ENCODE measurements at regions not wholly inside any gene's neighbourhood (a gene's known extent, or its start where the extent isn't known, plus 50 kb on each side); places are given as distances from the start of the nearest gene placed in this dataset.

- 27 to 40% methylated on average over 1 of the region's 1 CpG for WGBS, 2 donors
- Histone ChIP-seq H3K4me3 (no peak overlapping the region), H3K4me1 (no peaks in the 10 kb centered on the region), H3K9me3 (no peaks in the 10 kb centered on the region), H3K27ac (no peak overlapping the region), H3K27me3 (no peaks in the 10 kb centered on the region), H3K36me3 (no peaks in the 10 kb centered on the region)
- DNase-seq (ENCODE audit: low spot score in 2 of 2), result no peak
- TF ChIP-seq POLR2A (IDR thresholded peaks at IDR 0.05), result no peak
- TF ChIP-seq CTCF (IDR thresholded peaks at IDR 0.05), result no peak
- no peak for TF ChIP-seq EP300 (IDR thresholded peaks at IDR 0.05)
Measured at GRCh38 chr4:57462843-57463242, 352.7 kb upstream of the IGFBP7 start.

GRCh38 chr4:57460967-57461366 lies 350.8 kb upstream of the IGFBP7 start:
- no peak overlapping the region for H3K4me3 ChIP-seq
- no peaks in the 10 kb centered on the region for H3K4me1 ChIP-seq
- no peaks in the 10 kb centered on the region for H3K27me3 ChIP-seq
- TF ChIP-seq EP300 (IDR thresholded peaks at IDR 0.05), result no peak
- no peak for TF ChIP-seq CTCF (IDR thresholded peaks at IDR 0.05)
- no peak for TF ChIP-seq POLR2A (IDR thresholded peaks at IDR 0.05)
- 40 to 47% methylated on average over 1 of the region's 1 CpG for WGBS, 2 donors
- no peaks in the 10 kb centered on the region for H3K36me3 ChIP-seq
- peaks cover 0 to 6% (median 0%) of the 10 kb centered on the region in 4 donors for H3K9me3 ChIP-seq
- no peak overlapping the region for H3K27ac ChIP-seq
- DNase-seq (ENCODE audit: low spot score in 2 of 2), result no peak

GRCh38 chr4:57448901-57449300 lies 338.7 kb upstream of the IGFBP7 start:
- DNase-seq (ENCODE audit: low spot score in 2 of 2), result no peak
- TF ChIP-seq EP300 (IDR thresholded peaks at IDR 0.05), result no peak
- TF ChIP-seq CTCF (IDR thresholded peaks at IDR 0.05), result no peak
- no peak for TF ChIP-seq POLR2A (IDR thresholded peaks at IDR 0.05)
- WGBS, 2 donors, result 45 to 46% methylated on average over 2 of the region's 2 CpGs
- H3K4me3 ChIP-seq, result no peak overlapping the region
- H3K27ac ChIP-seq, result no peak overlapping the region
- H3K4me1 ChIP-seq, result no peaks in the 10 kb centered on the region
- H3K27me3 ChIP-seq, result no peaks in the 10 kb centered on the region
- no peaks in the 10 kb centered on the region for H3K36me3 ChIP-seq
- peaks cover 0 to 32% (median 0%) of the 10 kb centered on the region in 4 donors for H3K9me3 ChIP-seq

GRCh38 chr4:57448452-57448851 lies 338.3 kb upstream of the IGFBP7 start:
- Histone ChIP-seq H3K36me3 (no peaks in the 10 kb centered on the region), H3K4me3 (no peak overlapping the region), H3K4me1 (no peaks in the 10 kb centered on the region), H3K27ac (no peak overlapping the region), H3K9me3 (peaks cover 0 to 27% (median 0%) of the 10 kb centered on the region in 4 donors), H3K27me3 (no peaks in the 10 kb centered on the region)
- DNase-seq (ENCODE audit: low spot score in 2 of 2), result no peak
- 86 to 88% methylated on average over 4 of the region's 4 CpGs for WGBS, 2 donors
- TF ChIP-seq POLR2A (IDR thresholded peaks at IDR 0.05) (no peak), CTCF (IDR thresholded peaks at IDR 0.05) (no peak), EP300 (IDR thresholded peaks at IDR 0.05) (no peak)

GRCh38 chr4:57446266-57446665 lies 336.1 kb upstream of the IGFBP7 start:
- Histone ChIP-seq H3K36me3 (no peaks in the 10 kb centered on the region), H3K9me3 (peaks cover 0 to 10% (median 0%) of the 10 kb centered on the region in 4 donors), H3K27me3 (no peaks in the 10 kb centered on the region), H3K4me1 (peaks cover 0 to 5% (median 0%) of the 10 kb centered on the region in 4 donors), H3K27ac (no peak overlapping the region), H3K4me3 (no peak overlapping the region)
- no peak for DNase-seq (ENCODE audit: low spot score in 2 of 2)
- TF ChIP-seq CTCF (IDR thresholded peaks at IDR 0.05) (no peak), EP300 (IDR thresholded peaks at IDR 0.05) (no peak), POLR2A (IDR thresholded peaks at IDR 0.05) (no peak)
- 77 to 83% methylated on average over 3 of the region's 3 CpGs for WGBS, 2 donors
